GM21381 (cell line): ENCODE measurements at regions not wholly inside any gene's neighbourhood (a gene's known extent, or its start where the extent isn't known, plus 50 kb on each side); places are given as distances from the start of the nearest gene placed in this dataset.

Experiments
- ATAC-seq: cut with Tn5 transposase; IDR thresholded peaks from one replicate; pipeline ENCODE4 v1.9.1; 2021; ENCODE audit warnings: mild to moderate bottlenecking, moderate library complexity; ENCODE audit not compliant: unreplicated experiment

DNA sequence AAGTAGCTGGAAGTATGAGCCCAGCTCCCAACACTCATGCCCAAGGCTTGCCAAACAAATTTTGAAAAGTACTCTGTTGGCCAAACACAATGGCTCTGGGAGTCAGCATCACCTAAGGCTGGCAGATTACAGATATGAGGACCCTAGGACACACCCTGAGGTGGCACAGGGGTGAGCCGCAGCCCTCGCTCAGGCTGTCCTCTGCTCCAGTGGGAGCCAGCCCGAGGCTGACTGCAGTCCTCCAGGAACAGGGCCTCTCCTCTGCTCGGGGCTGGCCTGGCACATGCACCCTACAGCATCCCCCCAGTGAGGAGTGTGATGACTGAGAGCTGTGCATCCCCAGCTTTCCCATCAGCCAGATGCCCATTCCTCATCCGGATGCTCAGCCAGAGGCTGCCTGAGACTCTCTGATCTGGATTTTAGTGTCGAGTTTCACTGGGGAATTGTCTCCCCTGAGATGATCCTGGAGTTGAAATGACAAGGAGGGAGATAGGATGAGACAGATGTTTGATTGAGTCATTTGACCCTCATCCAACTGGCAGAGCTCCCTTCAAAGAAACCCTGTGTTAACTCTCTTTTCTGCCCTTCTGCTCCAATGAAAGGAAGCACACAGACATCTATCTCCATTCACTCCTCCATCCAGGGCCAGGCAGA is 269.3 kb upstream of the NCKAP5 start:
- ATAC-seq: no peak

- ATAC-seq: no peak
Observed at GRCh38 chr2:133838642-133839365, 270.5 kb upstream of the NCKAP5 start.

DNA sequence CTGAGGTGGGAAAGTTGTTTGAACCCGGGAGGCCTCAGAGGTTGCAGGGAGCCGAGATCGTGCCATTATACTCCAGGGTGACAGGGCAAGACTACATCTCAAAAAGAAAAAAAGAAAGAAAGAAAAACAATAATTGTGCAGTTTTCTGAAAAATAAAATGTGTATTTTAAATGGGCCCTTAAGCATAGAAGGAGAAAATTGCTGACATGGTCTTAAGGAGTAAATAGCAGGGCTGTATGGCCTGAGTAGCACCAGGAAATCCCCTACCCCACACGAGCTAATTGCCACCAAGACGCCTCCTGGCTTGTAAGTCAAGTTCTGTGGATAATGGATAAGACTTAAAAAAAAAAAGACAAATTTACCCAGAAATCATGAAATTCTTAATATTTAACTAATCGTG is 271.4 kb upstream of the NCKAP5 start:
- no peak for ATAC-seq

GRCh38 chr2:133840761-133841160 is 272.5 kb upstream of the NCKAP5 start:
- no peak for ATAC-seq

DNA sequence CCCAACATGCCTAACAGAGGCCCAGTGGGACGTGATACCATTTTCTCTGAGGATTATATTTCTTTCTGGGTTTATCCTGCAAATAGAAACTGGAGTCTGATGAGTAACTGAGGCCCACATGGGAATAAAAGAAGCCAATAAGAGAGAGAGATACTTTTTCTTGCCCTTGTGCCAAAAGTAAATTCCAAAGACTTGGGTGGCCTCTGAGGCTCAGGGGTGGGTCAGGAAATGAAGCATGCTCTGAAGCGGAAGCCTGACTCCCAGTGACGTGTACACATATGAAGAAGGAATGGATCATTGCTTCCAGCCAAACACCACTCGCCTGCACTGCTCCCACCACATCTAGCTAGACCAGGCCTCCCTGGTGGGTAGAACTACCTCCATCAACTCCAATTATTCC is 273.6 kb upstream of the NCKAP5 start:
- no peak for ATAC-seq

DNA sequence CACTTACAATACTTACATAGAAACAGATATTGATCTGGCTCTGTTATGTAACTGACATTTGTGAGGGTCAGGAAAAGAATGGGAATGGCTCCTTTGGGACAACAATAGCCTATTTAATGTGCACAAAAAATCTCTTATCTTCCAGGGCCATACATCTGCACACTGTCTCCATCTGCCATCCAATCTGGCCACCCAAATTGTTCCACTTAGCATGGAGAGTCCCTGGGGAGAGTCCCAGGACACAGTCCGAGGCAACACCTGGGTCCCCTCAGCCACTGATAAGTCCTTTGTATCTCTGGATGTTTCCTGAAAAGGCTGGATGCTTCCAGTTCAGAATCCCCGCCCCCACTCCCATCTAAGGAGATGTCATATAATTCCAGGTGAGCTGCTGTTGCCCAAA is 274.2 kb upstream of the NCKAP5 start:
- no peak for ATAC-seq

DNA sequence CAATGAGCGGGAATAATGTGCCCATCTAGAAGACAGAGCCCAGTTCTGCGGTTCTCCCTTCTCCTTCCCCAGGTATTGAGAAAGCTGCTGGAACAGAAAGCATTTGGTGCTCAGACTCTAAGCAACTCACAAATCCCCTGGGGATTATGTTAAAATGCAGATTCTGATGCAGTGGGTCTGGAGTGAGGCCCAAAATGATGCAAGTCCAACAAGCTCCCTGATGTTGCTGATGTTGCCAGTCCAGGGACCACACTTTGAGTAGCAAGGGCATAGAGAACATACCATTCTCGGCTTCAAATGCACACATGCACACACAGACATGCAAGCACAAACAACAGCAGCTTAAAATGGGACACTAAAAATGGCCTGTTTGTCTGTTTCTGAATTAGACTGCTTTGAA is 274.8 kb upstream of the NCKAP5 start:
- no peak for ATAC-seq

DNA sequence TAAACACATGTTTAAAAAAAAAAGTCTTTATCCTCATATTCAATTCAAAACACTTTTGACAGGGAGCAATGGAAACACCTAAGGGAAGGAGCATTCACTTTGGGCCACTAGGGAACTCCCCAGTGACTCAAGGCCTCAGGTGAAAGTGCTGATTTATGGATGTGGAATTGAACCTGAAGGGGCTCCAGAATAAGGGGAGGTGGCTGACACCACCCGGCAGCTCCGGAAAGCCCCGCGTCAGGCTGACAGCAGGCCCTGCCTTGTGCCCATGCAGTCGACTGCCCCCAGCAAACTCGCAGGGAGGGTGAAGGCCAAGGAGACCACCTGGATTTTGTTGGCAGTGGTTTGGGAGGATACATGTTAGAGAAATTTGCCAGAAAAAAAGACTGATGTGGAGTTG is 275.3 kb upstream of the NCKAP5 start:
- no peak for ATAC-seq

DNA sequence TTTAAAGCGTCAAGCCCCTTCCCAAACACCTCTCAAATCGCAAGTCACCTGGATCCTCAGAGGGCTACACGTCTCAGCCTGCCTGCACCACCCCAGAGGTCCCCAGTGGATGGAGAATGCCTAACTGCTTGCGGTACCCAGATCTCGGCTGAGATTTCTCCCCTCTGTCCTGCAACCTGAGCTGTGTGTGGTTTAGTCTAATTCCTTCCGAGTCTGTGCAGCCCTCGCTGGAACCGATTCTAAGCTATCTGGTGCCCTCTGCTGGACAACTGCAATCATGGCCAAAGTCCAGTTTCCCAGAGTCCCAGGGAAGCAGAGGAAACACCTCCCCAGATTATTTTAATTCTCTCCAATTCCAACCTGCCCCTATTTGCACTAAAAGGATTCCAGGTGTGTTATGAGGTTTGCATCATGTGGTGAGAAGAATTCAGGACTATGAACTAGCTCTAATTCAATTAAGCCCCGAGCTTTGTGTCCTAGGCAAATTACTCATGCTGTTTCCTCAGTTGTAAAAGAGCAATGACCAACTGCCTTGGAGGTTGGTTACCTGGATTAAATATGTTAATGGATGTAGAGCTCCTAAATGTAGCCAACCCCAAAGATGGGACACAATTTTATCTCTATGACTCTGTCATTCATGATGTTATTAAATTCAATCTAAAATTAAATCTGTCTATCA is 276.1 kb upstream of the NCKAP5 start:
- ATAC-seq: peak; percentile 90

GRCh38 chr2:133846476-133846875 is 278.2 kb upstream of the NCKAP5 start:
- no peak for ATAC-seq

- no peak for ATAC-seq
Observed at GRCh38 chr2:133847591-133847990, 279.3 kb upstream of the NCKAP5 start.

DNA sequence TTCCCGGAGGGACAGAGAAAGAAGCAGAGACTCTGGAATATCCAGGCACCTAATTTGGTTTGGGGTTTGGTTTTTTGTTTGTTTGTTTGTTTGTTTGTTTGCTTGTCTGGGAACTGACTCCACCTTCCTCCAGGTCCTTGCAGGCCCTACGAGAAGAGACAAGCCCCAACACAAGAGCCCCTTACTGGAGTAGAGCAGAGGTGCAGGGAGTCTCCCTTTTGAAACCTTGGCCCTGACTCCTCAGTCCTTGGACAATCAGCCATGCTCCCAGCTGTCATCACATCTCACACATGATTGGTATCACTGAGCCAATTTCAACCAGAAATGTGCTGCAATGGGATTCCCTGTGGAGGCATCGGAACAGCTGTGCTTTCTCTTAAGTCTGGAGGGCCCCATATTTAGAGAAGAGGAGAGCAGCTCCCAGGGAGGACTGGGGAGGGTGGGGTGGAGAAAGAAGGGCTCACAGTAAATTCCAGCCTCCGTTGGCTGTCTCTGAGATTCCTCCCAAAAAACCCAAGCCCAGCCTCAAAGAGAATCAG is 279.9 kb upstream of the NCKAP5 start:
- ATAC-seq: no peak

DNA sequence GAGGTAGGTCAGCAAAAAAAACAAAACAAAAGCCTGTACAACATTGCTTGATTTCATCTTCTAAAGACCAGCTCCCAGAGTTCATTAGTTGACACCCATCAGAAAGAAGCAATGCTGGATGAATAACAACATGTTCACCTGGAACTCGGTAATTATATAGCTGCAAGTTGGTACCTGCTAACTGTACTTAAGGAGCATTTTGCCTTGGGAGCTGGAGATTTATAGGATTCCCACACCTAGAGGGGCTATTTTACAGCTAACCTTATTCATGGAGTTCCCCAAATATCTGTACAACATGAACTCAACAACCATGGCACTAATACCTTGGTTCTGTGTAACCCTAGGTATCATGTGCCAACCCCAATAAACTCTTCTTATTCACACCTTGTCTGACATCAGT is 281.1 kb upstream of the NCKAP5 start:
- ATAC-seq: no peak

GRCh38 chr2:133854603-133855200 is 286.4 kb upstream of the NCKAP5 start:
- no peak for ATAC-seq

DNA sequence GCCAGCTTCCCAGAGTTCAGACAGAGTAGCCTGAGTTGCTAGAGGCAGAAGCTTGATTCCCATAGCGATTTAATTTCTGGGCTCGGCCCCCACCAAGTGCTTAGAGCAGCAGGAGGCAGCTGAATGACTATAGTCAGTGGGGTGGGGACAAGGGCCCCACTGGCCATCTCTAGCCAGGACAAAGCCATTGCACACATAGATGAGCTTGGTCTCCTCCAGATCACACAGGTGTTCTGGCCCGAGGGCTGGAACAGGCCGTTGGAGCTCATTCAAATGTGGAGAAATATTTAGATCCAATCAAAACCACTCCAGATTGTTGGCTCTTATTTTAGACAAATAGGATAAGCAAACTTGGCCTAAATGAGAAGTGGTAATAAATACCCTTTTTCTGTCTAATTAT is 287.3 kb upstream of the NCKAP5 start:
- ATAC-seq: no peak

- ATAC-seq: no peak
Observed at GRCh38 chr2:133856678-133857077, 288.4 kb upstream of the NCKAP5 start.

DNA sequence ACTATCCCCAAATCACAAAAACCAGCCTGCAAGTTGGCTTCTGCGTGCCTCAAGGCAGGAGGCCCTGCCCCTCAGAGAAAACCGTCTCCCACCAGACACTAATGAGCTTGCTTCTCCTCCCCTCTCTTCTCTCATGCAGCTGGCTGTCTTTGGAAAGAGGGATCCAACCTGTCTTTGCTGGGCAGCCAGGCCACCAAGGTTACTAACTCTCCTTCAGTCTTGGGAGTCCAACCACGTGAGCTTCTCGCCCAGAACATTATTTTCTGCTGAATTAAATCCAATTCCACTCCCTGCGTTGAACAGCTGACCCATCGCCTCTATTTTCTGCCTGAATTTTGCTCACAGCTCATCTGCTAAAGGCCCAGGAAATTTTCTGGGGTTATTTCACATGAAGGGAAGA is 291.3 kb upstream of the NCKAP5 start:
- no peak for ATAC-seq

DNA sequence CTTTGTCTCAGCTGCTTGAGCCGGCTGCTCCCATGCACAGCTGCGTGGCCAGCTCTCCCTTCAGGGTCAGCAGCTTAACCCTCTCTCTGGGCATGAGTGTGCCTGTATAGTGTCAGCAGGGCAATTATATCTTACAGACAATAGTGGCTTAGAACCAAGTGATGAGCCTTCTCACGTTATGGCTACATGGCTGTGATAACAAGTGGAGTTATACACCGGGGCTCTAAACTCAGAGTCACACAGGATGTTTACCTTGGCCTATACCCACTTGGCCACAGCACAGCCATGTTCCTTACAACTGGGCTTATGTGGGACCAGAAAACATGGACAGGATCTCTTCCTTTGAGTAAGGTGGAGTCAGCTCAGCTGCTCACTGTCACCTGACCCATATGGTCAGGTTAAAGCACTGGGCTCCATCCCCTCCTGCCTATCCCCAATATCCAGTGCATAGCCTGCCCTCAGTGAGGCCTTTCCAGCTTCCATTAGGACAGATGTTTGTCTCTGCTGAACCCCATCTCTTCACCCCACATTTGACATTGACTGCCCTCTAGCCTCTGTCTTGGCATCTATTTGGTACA is 294.2 kb upstream of the NCKAP5 start:
- ATAC-seq: no peak

- no peak for ATAC-seq
Observed at GRCh38 chr2:133863106-133863800, 295.0 kb upstream of the NCKAP5 start.

DNA sequence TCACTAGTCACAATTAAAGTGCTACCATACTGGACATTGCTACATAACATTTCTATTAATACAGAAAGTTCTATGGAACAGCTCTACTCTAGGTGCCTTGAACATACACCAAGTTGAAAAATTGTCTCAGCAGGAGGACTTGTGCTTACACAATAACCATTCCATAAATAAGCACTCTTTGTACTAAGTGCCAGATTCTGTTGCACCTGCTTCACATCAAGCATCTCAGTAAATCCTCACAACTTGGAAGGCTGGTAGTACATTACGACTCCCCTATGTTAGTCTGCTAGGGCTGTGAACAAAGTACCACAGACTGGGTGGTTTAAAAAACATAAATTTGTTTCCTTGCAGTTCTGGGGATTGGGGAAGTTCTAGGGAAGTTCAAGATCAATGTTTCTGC is 296.9 kb upstream of the NCKAP5 start:
- ATAC-seq: no peak

DNA sequence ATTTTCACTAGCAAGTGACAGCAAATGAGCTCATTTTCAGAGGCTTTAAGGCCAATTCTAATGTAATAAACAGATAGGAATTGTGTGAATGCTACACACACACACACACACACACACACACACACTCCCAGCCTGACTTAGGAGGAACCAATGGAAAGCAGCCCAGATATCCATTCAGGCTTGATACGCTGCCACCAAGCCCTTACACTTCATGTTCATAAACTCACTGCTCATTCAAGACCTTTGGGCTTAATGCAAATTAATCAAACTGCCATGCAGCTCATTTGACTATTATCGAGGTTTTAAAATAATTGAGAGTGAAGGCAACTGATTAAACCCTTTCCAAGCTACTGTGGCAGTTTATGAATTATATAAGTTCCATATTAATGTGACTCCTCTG is 298.9 kb upstream of the NCKAP5 start:
- ATAC-seq: no peak
